NCI-H2081 (cell line): ENCODE measurements at regions not wholly inside any gene's neighbourhood (a gene's known extent, or its start where the extent isn't known, plus 50 kb on each side); places are given as distances from the start of the nearest gene placed in this dataset.

ENCODE experiments used
- DNase-seq, 2 experiments: peaks; one replicate each; lab custom pipeline; 2025; lab: John Stamatoyannopoulos, UW

DNA sequence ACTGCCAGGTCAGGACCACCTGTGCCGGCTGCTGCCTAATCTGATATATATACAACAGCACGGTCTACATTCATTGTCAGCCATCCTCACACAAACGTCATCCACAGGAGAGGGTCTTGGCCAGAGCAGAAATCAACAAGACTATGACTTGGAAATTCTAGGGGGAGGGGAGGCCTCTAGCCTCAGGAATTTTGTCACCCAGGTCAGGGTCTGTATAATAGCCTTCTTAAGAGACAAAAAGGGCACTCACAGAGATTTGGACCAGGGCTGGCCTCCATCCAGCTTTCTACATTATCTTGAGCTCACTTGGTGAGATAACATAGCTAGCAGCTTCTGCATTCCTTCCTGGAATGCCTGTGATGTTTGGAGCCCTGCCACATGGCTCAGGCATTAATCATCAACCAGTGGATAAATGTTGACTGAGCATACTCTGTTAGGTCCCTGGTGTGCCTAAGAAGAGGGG lies 50.4 kb upstream of the CTIF start:
- no peak for DNase-seq

- DNase-seq, result no peak
Observed at GRCh38 chr18:48486754-48487153, 52.1 kb upstream of the CTIF start.

- no peak for DNase-seq
Observed at GRCh38 chr18:48485828-48486405, 52.9 kb upstream of the CTIF start.

DNA sequence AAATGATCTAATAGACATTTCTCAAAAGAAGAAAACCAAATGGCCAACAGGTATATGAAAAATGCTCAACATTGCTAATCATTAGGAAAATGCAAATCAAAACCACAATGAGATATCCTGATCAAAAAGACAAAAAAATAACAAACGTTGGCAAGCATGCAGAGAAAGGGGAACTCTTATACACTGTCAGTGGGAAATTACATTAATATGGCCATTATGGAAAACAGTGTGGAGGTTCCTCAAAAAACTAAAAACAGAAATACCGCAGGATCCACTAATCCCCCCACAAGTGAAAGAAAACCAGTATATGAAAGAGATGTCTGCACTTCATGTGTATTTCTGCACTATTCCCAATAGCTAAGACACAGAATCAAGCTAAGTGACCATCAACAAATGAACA lies 57.7 kb upstream of the CTIF start:
- no peak for DNase-seq

DNA sequence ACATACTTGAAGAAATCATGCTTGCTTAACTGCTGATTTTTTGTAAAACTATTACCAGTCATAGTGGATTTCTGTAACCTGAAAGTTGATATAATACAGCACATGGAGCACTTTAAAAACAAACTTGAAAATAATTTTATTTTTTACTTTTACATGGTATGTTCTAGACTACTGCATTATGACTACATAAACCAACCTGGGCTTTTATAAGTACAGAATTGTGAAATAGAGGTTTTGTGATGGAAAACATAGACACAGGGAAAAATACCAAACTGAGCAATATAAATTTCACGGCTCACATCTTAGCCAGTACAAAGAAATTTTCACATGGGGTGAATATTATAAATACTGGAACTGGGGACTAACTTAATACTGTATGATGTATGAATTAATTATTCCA lies 59.3 kb upstream of the CTIF start:
- DNase-seq, result no peak

GRCh38 chr18:48477348-48477747 lies 61.5 kb upstream of the CTIF start:
- DNase-seq, result no peak

DNA sequence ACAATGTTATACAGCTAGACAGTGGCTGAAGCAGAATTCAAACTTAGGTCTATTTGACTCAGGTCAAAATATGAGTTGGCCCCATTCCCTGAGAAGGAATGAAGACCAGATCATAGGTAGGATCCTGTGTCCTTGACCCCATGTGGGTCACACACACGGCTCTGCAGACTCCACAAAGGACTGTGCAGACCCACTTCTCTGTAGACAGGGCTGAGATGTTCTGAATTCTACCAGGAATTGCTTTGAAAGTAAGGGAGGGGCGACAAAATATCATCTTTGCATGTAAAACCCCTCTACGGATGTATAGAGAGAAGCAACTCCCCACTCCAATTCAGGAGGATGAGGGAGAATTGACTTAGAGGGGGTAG lies 62.3 kb upstream of the CTIF start:
- DNase-seq, result no peak

- peak; percentile 58 for DNase-seq
Observed at GRCh38 chr18:48475635-48476549, 62.9 kb upstream of the CTIF start.

DNA sequence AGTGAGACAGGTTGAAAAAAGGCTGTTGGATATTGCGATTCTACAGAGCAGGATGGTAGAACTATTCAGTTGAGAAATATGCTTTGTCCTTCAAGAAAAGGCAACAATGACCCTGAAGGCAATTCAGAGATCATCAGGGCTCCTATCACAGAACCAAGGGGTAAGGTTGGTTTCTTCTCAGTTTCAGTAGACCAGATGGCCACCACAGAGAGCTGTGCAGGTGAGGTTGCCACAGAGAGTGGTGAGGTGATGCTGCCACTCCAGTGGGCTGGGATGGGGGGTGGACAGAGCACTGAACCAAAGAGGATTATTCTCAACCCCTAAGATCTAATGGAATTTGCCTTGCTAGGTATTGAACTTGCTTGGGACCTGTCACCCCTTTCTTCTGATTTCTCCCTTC lies 64.6 kb upstream of the ZBTB7C start:
- DNase-seq, result no peak

GRCh38 chr18:48472610-48473009 lies 63.4 kb upstream of the ZBTB7C start:
- DNase-seq, result no peak

DNA sequence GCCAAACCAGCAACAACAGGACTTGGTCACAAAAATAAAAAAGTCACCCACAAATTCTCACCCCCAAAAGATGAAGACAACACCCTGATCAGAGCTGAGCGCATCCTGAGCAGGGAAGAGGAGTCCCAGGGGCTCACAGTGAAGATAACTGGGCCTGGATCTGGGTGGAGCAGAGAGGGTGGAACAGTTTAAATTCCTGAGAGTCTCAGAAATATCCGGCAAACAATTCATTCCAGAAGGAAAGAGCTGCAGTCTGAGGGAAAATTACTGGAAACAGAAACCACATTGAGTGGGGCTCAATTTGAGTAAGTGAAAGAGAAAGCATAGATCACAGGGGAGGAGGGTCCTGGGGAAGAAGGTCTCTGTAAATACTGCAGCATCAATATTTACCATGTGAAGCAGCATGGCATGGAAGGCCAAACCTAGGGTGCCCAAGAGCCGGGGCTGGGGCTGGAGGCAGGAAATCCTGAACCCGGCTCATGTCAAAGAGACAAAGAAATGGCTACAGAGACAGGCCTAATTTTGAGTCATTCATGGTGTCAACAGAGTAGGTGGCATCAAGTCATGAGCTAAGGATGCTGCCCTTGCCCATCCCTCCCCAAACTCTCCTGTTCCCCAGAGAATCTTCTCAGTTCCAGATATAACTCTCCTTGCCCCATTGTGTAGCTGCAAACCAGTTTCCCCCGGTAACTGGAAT lies 61.4 kb upstream of the ZBTB7C start:
- DNase-seq, result no peak

DNA sequence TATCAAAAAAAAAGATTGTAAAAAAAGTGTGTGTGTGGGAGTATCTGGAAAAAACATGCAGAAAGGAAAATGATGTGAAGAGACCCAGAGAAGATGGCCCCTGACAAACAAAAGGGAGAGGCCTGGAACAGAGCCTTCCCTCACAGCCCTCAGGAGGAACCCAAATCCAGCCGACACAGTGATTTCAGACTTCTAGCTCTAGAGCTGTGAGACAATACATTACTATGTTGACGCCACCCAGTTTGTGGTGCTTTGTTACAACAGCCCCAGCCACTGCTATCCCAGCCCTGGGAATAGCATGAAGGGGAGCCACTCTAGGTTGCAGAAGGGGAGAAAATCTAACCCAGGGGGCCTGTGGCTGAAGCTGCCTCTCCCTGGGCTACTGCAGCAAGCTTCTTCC lies 59.0 kb upstream of the ZBTB7C start:
- no peak for DNase-seq

DNA sequence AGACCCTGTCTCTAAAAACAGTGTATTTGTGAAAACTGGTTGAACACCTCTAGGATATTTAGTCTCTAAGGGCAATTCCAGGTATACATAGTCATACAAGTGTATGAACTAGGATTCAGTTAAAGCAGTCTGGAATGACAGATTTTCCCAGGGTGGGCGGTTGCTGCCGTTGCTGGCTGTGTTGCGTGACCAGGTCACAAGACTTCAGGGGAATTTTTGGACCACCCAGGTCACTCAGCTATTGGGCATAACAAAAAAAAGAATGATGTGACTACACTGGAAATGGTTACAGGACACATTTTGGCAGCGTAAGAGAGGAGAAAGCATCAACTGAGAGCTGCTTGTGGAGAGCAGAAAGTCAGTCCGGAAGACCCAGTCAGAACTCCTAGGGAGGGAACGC lies 58.0 kb upstream of the ZBTB7C start:
- no peak for DNase-seq

GRCh38 chr18:48462510-48462909 lies 53.3 kb upstream of the ZBTB7C start:
- no peak for DNase-seq

DNA sequence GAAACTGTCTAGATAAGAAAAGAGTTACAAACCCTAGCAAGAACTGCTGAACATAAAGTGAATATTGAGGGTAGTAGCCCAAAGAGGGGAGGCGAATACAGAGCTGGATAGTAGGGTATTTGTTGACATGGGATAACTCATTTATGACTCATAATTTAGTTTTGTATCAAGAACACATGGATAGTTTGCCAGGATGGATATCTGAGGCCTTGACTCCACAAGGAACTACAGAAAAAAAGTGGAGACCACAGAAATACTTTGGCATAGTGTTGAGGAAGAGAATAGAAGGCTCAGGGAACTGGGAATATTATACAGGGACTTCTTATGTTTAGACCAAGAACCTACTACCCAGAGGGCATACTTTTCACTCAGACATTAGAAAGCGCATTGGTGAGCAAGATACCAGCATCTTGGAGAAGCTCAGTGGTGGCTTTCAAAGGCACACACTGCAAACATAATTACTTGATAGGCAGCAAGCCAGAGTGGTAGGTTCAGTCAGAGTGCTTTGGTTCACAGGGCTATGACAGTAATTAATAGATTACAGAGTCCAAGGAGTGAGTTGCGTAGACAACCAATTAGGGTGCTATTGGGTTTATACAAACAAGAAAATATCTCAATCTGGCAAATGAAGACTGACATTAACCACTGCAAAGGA lies 51.9 kb upstream of the ZBTB7C start:
- no peak for DNase-seq

DNA sequence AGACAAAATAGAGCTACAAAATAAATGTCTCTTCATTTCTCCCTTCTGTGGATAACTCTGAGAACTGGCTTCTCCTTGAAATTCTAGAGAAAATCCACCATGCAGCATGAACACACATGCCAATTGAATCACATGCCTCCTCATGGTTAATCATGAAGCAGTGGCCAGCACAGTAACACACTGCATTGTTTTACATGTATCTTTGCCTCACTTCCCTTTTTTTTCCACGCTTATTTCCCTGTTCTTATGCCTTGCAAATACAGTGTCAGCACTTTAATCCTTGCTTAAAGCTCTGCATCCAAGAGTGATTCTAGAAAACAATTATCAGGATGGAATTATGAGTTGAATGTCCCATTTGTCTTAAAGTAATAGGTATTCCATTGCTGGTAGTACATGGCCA lies 50.3 kb upstream of the ZBTB7C start:
- DNase-seq, result no peak

DNA sequence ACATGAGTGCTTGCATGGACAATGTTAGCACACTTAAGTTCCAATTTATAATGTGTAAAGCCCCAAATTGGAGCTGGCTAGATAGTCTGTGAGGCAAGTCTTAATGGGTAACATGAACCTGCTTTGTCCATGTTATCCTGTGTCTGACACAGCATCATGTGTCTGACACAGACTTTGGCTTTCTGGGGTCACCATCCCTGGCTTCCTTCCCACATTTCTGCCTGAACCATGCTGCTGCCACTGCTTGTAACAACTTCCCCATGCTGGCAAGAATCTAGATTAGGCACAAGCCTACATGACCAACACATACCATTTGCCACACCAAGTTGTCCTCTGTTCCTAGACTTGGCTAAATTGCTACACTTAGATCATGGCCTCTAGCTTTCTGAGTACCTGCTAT lies 49.8 kb upstream of the ZBTB7C start:
- DNase-seq, result no peak
